K562 (cell line): ENCODE measurements at regions not wholly inside any gene's neighbourhood (a gene's known extent, or its start where the extent isn't known, plus 50 kb on each side); places are given as distances from the start of the nearest gene placed in this dataset.

ENCODE experiments used
- CEBPZ ChIP-seq: fragments of 150-350 bp; IDR thresholded peaks from 2 replicates; pipeline ENCODE4 v1.6.1; 2014; ENCODE audit warnings: low read depth, mild to moderate bottlenecking, low read length, borderline replicate concordance
- EZH2 ChIP-seq: IDR thresholded peaks from 2 replicates; pipeline ENCODE4 v1.6.1; 2012; ENCODE audit warnings: low read depth, mild to moderate bottlenecking, inconsistent platforms, low read length, borderline replicate concordance
- HDGF ChIP-seq: fragments of 450-650 bp; IDR thresholded peaks from 2 replicates; pipeline ENCODE4 v1.6.1; 2016
- HNRNPK ChIP-seq: fragments of 200-400 bp; formaldehyde crosslinking; IDR thresholded peaks from one replicate; pipeline ENCODE4 v1.6.1; 2018; ENCODE audit warnings: mild to moderate bottlenecking, low read depth, low read length; ENCODE audit not compliant: poor library complexity, severe bottlenecking
- POLR2AphosphoS5 ChIP-seq: IDR thresholded peaks from 2 replicates; pipeline ENCODE4 v1.6.1; 2011; ENCODE audit warnings: mild to moderate bottlenecking, low read depth, low read length, moderate library complexity; ENCODE audit not compliant: control insufficient read depth, insufficient read depth
- TBP ChIP-seq: optimal IDR thresholded peaks from 2 replicates; pipeline ENCODE3; 2011; ENCODE audit warnings: low read depth, low read length, improper control_type of control experiment
- XRCC3 ChIP-seq: fragments of 450-650 bp; IDR thresholded peaks from 2 replicates; pipeline ENCODE4 v1.6.1; 2017; ENCODE audit warnings: mild to moderate bottlenecking, moderate library complexity
- ZC3H11A ChIP-seq: IDR thresholded peaks from 2 replicates; pipeline ENCODE4 v1.6.1; 2012; ENCODE audit warnings: low read depth, low read length, improper control_type of control experiment
- ZNF512 ChIP-seq: IDR thresholded peaks from 2 replicates; pipeline ENCODE4 v1.6.1; 2016; ENCODE audit warnings: missing genetic modification characterization, missing compliant biosample characterization

GRCh38 chr1:17958704-17959103 lies 148.9 kb upstream of the IGSF21 start:
- TF ChIP-seq HDGF (no peak), XRCC3 (no peak), TBP (no peak), ZC3H11A (no peak), HNRNPK (no peak), EZH2 (no peak), CEBPZ (no peak), ZNF512 (tag) (no peak), POLR2AphosphoS5 (no peak)
